Lung microvascular endothelial cell (primary cell): ENCODE measurements at regions not wholly inside any gene's neighbourhood (a gene's known extent, or its start where the extent isn't known, plus 50 kb on each side); places are given as distances from the start of the nearest gene placed in this dataset.
"Not testable (repeated sequence)": the region's sequence is repeated elsewhere in the genome, so short reads cannot be mapped to it uniquely, and the experiment has no call there.

Experiments used
- DNase-seq, 2 donors: peaks; one replicate each; pipeline versions ENCODE4 v3.0.0 to v3.0.0-alpha.2; 2010; ENCODE audit warnings: low read depth in 2 of 2

DNA sequence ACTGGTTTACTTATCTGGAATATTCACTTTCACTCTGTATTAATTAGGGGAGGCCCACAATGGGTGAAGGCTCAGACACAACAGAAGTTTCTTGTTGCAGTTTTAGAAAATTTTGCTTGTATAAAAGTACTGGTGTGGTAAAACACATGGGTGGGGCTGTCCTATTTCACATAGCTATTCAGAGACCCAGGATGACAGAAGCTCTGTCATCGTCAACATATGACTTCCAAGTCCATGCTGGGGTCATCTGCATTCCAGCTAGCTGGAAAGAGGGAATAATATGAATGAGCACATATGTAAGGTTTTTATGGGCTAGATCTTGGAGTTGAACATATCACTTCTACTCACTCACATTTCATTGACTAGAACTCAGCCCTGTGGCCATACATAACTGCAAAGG is 166.4 kb upstream of the KCTD3 start:
- DNase-seq: no peak

DNA sequence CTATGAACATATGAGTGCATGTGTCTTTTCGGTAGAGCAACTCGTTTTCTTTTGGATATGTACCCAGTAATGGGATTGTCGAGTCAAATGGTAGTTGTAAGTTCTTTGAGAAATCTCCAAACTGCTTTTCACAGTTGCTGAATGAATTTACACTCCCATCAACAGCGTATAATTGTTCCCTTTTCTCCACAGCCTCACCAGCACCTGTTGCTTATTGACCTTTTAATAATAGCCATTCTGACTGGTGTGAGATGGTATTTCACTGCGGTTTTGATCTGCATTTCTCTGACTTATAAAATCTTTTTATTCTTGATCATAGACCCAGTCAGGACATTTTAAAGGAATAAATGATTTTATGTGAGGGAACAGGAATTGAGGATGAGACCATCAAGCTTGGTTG is 165.0 kb upstream of the KCTD3 start:
- DNase-seq: no peak

DNA sequence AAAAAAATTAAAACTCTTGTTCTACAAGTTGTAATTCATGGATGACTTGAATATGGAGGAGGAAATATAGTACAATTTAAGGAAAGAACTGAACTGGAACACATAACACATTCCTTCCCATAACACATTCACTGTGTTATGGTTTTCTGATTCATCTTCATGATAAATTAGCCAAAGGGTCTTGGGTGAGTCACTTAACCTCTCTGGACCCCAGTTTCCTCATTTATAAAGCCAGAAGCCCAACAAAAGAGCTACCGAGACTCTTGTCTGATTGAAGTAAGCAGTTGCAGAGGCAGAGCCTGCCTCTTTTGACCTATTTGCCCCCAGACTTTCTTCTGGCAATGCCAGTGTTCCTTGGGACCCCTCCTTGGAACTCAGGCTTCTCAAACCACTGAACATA is 161.9 kb upstream of the KCTD3 start:
- peak in 1 of 2 donors; percentile 28 for DNase-seq

DNA sequence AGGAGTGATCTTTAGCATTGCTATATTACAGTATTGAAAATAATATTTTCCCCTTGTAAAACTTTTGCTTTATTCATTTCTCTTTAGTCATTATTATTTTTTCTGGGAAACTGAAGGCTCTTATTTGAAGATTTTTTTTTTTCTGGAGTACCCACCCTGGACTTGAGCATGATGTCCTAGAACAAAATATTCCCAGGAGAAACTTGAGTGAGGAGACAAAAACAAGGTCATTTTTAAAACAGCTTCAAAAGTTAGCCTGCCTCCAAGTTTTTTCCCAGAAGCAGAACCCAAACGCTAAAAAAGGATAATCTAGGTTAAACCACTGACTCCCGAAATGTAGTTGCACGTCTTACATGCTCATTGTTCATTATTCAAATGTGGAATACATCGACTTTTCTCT is 160.2 kb upstream of the KCTD3 start:
- DNase-seq: no peak

DNA sequence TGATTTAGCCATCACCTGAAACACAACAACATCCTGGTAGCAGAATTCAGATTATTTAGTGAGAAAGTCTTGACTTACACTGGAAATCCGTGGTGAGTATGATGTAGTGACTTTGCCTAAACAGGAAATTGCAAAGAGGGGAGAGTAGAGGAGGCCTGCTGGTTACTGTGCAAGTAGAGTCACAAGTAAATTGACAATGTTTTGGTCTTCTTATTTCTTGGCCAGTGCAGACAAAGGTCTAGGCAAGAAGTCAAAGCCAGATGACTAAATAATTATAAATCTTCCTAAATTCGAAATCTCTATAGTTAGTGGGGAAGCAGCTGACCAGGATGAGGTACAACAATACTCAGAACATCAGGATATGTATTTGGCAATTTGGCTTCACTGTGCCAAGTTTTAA is 159.5 kb upstream of the KCTD3 start:
- DNase-seq: peak in 1 of 2 donors; percentile 26

DNA sequence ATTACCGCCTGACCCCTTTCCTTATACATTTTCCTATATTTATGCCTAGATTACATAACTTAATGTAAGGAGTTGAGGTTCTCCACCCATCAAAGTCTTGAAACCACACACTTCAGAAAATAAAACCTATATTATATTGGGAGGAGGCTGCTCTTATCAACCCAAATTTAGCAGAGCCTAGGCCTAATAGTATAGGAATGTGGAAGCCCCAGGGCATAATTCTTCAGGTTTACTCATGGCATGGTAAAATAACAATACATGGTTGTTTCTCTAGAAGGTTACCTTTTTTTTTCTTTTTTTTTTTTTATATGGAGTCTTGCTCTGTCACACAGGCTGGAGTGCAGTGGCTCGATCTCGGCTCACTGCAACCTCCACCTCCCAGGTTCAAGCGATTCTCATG is 157.6 kb upstream of the KCTD3 start:
- not testable (repeated sequence) for DNase-seq

DNA sequence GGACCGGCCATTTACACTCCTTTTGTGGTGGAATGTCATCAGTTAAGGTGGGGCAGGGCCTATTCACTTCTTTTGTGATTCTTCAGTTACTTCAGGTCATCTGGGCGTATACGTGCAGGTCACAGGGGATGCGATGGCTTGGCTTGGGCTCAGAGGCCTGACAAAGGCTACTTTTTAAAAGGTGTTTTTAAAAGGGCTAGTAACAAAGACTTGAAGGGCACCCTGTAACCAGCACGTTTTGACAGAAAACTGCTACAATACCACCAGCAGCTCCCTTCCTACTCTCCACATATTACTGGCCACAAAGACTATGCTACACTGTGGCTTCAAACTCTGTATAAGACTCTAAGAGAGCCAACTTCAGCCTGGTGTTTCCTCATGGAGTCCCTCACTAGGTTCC is 151.6 kb upstream of the KCTD3 start:
- DNase-seq: not testable (repeated sequence)

DNA sequence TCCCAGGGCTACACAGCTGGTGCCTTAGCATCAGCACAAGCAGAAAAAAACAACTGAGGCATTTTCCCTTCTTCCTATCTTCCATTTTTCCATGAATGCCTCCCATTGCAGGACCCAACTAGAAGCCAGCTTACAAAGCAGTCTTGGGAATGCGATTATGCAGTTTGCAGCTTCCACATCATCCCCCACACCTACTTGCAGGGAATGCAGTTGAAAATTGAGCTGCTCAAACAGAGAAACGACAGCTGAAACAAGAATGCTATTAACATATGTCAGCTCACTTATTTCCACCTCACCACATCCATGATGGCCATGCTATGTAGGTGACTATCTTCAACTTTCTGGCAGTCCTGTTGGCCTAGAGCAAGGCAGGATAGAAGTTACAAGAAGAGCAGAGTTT is 150.6 kb upstream of the KCTD3 start:
- no peak for DNase-seq

DNA sequence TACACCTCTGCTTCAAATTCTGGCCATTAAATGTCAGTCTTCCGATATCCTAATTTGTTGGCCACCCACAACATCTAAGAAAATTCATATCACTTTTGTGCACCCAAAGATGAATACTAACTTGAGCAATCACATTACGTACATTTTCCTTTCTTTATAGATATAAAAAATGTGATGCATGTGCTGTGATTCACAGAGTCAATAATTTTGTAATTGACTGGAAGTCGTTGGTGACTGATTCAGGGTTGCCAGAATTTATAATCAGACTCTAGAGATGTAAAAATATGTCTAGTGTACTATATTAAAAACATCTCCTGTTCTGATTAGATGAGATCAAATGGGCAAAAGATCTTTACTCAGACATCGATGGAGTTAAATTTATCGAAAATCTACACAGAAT is 150.0 kb upstream of the KCTD3 start:
- no peak for DNase-seq

DNA sequence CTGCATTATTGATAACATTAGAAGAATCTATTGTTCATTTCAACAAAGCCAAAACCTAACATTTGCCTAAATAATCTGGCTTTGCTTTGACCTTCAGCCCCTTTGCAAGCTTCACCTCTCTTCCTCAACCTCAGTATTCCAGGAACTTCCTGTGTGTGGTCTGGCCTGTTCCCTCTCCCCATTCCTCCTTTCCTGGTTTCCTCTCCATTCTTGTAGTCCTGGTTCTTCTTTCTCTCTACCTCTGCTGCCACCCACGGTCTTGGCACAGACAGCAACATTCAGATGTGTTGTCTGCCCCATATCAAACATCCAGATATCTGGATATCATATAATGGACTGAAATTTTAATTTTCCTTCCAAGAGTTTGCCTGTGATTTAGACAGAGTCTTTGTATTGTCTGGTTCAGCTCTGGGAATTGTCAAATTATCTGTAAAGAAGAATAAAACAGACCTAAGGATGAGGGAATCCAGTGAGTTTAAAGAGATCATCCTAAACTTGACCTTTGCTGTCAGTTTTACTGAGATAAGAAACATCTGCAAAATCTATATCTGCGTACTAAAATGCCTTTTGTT is 148.1 kb upstream of the KCTD3 start:
- DNase-seq: no peak

DNA sequence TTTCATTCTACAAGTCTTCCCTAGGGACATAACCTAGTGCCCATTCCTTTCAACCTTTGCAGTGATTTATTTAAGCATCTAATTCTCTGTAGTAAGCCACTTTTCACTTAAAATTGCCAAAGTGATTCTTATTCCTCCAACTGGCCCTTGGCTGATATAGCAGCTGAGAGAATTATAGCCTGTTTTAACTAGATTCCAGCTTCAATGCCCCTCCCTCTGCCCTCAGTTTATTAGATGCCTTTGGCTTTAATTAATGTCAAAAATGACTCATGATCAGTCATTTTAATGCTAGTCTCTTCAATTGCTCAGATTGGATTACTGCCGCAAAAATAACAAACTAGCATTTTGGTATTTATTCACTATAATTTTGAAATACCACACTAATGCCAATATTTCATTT is 145.4 kb upstream of the KCTD3 start:
- no peak for DNase-seq

DNA sequence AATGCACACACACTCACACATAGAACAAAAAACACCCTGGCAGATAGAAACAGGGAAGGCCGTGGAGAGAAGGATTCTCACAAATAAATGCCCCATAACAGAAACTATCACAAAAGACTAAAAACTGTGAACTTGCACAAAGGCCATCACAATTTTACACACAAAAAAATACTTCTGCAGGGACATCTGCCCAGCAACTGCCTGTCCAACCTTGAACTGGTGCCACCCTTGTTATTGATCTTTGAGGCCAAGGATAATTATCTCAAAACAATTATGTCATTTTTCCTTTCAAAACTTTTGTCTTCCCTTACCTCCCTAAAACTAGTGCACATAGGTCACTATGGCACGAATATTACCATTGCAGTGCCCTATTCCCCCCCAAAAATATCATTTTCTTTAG is 143.8 kb upstream of the KCTD3 start:
- no peak for DNase-seq

DNA sequence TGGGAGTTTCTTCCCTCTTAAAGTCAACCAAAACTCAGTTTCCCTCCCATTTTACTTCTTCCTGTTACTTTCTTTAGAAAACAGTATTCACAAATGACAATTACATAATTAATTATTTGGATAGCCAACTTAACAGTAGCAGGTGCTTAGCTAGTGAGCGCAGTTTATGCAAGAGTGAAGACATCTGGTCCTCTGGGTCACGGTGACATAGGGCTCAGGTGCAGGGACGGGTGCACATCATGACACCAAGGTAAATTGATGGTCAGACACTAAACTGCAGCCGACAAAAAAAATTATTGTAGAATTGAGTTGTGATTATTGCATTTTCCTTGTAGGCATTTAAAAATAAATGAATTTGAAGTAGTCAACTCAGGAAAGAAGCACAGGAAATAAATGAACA is 142.0 kb upstream of the KCTD3 start:
- DNase-seq: no peak

DNA sequence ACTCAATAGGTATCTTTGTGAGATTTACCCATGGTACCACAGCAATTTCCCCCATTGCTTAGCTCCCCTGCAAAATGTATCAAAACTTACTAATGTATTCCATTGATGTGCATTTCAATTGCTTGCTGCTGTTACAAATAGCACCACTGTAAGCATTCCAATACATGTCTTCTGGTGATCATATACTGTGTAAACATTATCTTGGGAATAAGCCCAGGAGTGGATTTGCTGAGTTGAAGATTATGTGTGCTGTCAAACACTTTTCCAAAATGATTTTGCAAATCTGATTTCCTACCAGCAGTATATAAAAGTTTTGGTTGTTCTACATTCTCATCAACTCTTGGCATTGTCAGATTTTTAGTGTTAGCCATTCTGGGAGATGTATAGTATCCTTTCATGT is 141.0 kb upstream of the KCTD3 start:
- DNase-seq: no peak

DNA sequence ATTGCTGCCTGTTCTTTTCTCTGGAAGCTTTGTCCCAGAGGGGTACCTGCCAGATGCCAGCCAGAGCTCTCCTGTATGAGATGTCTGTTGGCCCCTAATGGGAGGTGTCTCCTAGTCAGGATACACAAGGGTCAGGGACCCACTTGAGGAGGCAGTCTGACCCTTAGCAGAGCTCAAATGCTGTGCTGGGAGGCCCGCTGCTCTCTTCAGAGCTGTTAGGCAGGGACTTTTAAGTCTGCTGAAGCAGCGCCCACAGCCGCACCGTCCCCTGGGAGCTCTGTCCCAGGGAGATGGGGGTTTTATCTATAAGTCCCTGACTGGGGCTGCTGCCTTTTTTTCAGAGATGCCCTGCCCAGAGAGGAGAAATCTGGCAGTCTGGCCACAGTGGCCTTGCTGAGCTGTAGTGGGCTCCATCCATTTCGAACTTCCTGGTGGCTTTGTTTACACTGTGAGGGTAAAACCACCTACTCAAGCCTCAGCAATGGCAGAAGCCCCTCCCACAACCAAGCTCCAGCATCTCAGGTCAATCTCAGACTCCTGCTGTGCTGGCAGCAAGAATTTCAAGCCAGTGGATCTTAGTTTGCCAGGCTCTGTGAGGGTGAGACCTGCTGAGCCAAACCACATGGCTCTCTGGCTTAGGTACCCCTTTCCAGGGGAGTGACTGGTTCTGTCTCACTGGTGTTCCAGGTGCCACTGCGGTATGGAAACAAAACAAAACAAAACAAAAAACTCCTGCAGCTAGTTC is 134.4 kb upstream of the KCTD3 start:
- DNase-seq: not testable (repeated sequence)

DNA sequence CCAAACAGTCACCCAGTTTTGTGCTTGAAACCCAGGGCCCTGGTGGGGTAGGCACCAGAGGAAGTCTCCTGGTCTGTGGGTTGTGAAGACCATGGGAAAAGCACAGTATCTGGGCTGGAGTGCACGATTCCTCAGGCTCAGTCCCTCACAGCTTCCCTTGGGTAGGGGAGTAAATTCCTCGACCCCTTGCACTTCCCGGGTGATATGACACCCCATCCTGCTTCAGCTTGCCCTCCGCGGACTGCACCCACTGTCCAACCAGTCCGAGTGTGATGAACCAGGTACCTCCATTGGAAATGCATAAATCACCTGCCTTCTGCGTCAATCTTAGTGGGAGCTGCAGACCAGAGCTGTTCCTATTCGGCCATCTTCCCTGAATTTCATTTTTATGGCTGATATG is 133.9 kb upstream of the KCTD3 start:
- no peak for DNase-seq

DNA sequence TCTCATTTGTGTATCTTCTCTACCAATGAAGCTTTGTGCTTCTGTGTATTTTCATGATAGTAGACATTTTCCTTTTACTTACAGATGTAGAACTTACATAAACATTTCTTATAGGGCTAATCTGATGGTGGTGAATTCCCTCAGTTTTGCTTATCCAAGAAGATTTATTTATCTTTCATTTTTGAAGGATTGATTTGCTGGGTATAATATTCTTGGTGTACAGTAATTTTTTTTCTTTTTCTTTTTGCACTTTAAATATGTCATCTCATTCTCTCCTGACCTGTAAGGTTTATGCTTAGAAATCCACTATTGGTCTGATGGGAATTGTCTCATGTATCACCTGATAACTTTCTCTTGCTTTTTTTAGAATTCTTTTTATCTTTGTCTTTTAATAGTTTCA is 127.6 kb upstream of the KCTD3 start:
- DNase-seq: no peak

DNA sequence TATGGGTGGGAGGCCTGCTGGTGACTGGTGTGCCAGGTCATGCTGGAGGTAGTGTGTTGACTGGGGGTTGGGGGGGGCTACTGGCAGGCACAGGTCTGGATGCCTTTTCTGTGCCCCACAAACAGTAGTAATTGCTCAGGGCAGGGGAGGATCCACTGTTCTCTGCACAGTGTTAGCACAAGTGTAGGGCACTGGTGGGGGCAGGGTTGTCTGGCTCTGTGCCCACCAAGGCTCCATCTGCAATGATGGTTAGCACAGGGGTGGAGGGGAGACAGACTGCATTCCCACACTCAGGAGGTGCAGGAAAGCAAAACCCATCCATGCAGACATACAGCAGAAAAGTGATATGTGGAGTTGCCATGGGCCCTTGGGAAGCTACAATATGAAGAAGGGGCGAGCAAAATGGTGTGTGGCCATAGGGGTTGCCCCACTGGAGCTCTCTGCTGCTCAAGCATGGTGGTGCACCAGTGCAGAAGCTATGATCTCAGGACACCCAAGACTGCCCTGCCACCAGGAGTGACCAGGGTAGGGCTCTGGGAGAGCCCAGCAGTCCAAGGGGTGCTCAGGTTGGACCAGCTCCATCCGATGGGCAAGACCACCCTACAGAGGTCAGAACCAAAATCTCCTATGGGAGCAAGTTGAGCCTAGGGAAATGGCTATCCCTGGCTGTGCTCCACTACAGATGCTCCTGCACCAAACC is 122.2 kb upstream of the KCTD3 start:
- DNase-seq: no peak

DNA sequence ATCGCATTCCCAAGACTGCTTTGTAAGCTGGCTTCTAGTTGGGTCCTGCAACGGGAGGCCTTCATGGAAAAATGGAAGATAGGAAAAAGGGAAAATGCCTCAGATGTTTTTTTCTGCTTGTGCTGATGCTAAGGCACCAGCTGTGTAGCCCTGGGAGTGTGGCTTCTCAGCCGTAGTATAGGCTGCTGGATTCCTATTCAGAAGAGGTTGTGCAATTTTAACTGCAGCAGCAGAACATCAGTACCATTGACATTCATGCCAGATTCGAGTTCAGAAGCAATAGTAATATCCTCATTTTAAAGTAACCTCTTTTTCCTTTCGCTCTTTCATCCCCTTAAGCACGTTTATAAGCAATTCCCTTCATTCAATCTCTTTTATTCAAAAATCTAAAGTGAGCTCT is 119.1 kb upstream of the KCTD3 start:
- DNase-seq: not testable (repeated sequence)

DNA sequence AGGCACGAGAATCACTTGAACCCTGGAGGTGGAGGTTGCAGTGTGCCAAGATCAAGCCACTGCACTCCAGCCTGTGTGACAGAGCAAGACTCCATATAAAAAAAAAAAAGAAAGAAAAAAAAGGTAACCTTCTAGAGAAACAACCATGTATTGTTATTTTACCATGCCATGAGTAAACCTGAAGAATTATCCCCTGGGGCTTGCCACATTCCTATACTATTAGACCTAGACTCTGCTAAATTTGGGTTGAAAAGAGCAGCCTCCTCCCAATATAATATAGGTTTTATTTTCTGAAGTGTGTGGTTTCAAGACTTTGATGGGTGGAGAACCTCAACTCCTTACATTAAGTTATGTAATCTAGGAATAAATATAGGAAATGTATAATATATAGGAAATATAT is 118.0 kb upstream of the KCTD3 start:
- DNase-seq: not testable (repeated sequence)

DNA sequence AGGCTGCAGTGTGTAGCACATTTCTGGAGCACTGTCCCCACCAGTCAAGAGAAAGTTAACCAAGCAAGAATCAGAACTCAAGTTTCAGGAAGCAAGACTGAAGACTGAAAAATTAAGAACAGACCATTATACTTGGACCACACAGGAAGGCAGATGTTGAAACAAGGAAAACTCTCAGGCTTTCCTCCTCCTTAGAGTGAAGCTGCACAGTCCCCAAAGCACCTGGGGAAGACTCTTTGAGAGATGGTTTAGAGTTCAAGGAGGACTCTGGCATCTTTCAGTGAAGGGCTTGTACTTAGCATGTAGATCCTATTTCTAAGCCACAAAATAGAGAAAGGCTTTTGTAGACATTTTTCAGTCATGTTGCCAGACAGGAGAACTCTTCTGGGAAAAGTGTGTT is 113.7 kb upstream of the KCTD3 start:
- DNase-seq: no peak

DNA sequence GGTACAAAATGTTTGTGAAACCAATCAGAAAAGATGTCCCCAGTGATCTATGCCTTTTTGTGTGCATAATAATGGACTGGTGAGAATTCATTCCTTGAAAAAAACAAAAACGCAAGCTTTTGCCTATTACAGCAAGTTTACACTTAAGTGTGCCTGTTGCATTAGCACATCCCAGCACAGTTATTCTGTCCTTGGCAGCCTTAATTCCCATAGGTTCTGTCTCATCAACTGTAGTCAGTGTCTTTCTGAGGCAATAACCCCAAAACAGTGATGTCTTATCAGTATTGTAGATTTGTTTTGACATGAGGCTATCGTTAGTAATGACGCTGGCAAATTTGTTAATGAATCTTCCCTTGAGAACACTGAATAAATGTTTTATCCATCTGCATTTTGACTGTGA is 109.9 kb upstream of the KCTD3 start:
- no peak for DNase-seq

DNA sequence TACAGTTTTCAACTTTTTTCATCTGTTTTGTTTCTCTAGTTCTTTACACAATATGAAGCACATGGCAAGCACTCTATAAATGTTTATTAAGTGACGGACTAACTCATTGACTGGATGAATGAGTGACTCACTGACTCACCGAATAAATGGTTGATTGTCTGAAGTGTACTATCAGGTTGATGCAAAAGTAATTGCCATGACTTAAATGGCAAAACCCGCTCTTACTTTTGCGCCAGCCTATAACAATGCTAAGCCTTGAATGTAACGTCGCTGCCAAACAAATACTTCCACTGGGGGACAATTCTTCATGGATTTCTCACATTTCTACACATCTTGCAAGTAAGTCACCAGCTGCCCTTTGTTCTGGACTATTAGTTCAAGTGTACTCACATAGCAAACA is 109.0 kb upstream of the KCTD3 start:
- no peak for DNase-seq
